HG03558 (cell line): ENCODE measurements at regions not wholly inside any gene's neighbourhood (a gene's known extent, or its start where the extent isn't known, plus 50 kb on each side); places are given as distances from the start of the nearest gene placed in this dataset.

Experiments used
- ATAC-seq: cut with Tn5 transposase; IDR thresholded peaks from one replicate; pipeline ENCODE4 v1.9.1; 2021; ENCODE audit warnings: moderate number of reproducible peaks; ENCODE audit not compliant: unreplicated experiment; ENCODE audit errors: extremely low read depth

DNA sequence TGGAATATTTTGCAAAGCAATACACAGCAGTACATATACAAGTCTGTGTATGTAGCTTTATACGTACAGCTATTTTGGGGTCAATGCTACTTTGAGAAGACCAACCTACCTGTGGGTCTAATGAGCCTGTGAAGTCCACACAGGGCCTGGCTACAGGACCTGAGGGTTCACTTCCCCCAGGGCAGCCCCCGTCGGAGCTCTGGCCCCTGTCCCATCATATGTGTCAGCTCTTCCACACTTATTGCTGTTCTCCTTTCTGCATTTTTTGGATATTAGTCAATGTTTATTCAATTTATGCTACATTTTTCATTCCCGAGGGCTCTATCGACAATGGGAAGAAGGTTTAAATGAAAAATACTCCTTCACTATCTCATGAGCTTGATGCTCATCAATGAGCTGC is 1473.6 kb downstream of the BRD1 start:
- ATAC-seq = no peak

DNA sequence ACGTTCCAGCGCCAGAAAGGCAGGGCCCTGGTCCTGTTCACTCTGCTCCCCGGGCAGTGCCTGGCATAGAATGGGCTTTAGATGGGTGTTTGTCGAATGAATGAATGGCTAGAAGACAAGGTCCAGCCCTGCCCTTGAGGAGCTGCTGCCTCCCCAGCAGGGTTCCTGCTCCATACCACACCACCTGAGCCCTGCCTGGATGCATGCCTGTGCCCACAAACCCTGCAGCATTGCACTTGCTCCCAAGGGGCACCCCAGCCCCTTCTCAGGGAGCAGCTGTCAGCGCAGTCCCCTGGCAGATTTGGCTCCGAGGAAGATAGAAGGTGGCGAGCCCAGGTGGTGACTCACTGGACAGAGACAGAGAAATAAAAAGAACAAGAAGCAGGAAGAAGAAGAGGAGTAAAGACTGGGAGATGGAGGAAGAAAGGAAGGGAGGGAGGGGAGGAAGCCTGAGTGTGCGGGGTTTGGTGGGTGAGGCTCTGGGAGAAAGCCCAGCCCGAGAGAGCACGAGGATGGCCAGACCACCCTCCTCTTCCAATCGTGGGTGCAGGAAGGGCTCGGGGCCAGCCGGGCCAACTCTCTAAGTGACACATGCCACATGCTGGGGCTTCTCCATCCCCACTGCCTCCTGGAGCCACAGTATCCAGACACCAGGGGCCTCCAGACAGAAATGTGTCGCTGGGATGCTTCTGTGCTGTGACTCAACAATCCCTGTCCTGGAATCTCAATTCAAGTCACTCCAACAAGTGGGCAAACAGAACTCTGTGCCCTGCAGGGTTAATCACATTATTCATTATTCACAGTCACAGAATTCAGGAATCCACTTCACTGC is 1474.3 kb downstream of the BRD1 start:
- no peak for ATAC-seq

DNA sequence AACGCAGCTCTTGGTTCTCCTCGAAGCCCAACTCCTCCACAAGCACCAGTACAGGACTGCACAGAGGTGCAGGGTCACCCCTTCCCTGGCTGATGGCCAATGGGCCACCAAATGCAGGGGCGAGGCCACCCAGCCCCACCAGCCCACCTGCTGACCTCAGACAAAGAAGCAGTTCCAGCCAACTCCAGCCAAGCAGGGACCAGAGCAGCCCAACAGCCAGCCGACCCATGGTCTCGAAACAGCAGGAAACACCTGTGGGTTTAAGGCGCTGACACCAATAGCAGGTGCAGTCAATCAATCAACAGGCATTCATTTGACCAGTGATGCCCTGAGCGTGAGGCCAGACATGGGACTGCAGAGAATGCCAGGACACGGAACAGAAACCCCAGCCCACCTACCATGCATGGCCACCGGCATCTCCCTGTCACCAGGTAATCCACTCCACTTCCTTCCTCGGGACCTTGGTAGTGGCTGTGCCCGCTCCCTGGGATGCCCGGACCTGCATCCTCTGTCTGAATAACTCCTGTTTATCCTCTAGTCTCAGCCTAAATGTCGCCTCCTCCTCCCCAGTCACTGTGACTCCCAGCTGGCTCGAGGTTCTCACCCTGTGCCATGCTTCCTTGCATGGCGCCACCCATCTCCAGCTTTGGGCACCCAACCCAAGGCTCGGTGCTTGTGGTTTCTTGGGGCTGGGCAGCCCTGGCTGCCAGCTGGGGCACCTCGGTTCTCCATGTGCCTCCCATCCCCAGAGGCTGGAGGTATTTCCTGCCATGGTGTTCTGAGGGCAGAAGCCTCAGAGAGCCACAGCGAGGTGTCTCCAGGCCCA is 1475.4 kb downstream of the BRD1 start:
- ATAC-seq = no peak

DNA sequence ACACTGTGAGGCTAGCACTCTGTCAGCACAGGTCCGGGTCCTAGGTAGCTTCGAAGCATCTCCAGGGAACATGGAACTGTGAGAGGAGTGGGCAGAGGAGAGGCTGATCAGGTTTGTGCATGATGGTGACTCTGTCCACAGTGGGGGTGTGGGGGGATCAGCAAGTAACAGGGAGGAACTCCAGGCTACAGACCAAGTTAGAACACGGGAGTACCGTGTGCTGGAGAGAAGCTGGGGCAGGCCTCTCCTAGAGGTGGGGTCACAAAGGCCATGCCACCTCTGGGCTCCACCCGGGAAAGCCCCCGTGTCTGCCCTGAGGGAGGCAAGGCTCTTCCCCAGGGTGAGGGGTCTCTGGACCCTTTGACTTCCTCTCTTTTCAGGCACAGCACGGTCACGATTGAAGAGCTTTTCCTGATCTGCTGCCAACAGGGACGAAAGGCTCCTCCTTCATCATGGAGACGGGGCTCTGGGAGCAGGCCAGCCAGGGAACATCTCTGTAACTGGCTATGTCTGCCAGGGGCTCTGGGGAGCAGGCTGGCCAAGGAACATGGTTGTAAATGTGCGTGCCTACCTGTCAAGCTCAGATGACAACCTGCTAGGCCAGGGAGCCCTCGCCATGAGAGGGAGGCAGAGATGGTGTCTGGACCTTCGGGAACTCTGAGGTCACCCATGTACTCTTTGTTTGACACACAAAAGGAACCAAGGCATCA is 1476.1 kb downstream of the BRD1 start:
- ATAC-seq = no peak

DNA sequence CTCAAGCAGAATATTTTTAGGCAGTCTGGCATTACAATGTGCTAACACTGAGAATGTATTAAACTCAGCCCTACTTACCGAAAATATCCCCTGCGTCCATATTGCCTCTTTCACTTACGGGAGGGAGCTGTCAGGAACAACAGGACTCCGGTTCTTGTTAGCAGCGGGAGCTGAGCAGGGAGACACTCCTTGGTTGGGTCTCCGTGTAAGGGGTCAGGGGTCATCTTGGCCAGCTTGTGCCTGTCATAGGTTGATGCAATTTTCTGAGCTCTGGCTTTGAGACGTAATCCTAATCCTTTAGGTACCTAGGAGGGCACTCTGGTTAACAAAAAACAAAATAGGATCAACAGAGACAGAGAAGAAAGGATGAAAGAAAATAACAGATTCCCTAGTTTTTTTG is 1477.2 kb downstream of the BRD1 start:
- ATAC-seq = no peak

DNA sequence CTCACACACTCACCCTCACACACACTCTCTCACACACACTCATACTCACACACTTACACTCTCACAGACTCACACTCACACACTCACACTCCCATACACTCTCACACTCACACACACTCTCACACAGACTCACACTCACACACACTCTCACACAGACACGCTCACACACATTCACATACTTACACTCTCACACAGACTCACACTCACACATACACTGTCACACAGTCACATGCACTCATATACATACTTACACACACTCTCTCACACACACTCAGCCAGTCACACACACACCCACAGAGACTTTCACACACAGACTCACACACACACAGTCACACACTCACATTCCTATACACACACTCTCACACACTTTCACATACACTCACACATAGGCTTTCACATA is 1478.8 kb downstream of the BRD1 start:
- no peak for ATAC-seq

DNA sequence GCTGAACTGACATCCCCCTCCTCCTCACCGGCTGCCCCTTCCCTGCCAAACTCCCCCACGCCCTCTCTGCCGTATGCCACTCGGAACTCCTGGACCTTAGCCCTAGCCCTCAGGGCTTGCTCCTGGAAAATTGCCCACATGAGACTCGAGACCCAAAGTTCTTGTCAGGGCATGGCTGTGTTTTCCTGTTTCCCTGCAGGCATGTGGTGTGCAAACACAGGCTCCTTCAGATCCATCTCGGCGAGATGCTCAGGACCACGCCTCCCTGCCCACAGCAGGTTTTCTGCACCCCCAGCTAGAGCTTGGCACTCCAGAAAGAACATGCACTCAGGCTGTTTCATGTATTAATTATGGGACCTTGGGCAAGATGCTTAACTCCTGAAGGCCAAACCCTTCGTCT is 1480.4 kb downstream of the BRD1 start:
- no peak for ATAC-seq

DNA sequence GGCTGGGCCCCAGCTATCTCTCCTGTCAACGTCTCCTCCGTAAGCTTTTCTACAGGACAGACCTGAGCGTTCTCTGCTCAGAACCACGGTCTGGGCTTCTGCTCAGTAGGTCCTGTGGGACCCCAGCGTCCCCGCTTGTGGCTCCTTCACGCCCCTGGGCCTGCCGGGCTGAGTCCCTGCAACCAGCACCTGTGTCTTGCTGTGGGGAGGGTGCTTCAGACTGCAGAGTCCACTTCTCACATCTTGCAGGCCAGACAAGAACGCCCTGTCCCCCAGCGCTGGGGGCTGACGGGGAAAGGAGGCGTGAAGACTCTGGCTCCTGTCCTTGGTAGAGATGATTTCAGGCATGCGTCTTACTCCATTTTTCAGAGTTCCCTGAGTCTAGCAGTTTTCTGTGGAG is 1480.8 kb downstream of the BRD1 start:
- no peak for ATAC-seq

DNA sequence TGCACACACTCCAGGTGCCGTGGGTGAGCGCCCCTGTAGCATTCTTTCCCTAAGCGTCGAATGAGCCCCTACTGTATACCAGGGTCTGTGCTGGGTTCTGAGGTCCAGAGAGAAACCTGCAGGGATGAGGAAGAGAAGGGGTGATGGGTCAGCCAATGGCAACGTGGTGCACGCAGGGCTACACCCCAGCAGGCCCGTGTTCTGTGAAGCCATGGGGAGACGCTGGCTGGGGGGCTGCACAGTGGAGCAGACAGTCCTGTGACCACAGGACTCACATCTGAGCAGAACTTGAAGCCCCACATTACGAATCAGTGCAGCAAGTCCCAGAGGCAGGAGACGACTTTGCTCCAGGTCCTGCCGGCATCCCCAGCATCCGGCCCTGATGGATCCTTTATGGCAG is 1481.4 kb downstream of the BRD1 start:
- ATAC-seq = no peak

DNA sequence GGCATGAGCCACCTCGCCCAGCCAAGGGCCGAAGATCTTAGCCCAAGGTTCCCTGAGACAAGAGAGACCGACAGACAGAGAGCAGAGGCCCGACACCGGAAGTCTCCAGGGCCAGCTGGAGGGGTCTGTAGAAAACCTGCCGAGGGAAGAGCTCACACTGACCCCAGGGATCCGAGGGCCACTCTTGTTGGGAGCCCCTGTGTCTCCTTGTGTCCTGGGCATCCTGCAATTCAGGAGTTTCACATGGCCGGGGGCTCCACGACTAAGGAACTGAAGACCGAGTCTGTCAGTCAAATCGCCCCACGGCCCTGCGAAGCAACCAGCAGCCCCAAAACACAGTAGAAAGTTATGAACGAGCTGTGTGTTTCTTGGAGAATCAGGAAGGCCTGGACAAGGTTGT is 1482.0 kb downstream of the BRD1 start:
- ATAC-seq = no peak

DNA sequence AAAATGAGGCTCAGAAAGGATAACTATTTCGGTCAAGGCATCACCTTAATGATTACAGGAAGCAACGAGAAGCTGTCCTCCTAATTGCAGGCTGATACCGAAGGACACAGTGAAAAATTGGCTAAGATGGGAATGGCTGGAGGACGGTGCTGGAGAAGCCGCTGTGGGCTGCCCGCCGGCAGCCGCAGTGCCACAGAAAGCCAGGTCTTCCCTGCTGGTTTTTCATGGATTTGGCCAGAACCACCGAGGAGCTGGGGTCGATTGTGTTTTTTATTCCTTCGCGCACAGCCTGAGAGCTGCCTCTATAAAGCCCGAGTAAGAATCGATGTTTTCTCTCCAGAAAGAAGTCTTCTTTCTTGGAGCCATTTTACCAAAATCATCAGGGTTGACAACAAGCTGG is 1484.2 kb downstream of the BRD1 start:
- no peak for ATAC-seq

DNA sequence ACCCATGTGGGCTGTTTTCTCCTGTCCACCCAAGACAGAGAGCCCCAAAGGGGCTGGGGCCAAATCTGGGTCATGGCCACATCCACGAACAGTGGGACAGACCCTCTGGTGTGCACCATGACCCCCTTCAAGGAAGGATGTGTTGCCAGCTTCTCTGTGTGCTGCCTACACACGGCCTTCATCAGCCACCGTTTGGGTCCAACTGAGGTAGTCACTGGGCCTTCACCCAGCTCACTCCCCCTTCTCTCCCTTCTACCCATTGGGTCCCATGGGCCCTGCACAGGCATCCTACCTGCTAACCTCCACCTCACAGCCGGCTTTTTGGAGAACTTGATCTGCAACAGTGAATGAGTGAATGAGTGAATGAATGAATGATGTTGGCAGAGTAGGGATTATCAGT is 1484.9 kb downstream of the BRD1 start:
- ATAC-seq = no peak

DNA sequence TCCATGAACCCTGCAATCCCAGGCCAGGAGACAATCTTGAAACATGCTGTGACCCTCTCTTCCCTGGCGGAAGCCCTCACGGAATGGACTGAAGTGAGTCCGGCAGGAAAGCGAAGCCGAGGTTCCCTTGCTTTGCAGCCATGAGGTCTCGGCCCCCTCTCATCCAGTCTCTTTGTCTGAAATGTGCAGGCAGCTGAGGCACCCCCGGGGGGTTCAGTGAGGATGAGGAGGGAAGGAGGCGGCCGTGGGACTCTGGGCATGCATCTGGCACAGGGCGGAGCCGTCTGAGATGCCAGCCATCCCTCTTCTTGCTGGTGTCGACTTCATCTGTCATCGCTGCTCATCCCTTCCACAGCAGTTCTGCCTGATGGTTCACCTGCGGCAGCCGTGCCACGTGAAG is 1485.7 kb downstream of the BRD1 start:
- no peak for ATAC-seq

DNA sequence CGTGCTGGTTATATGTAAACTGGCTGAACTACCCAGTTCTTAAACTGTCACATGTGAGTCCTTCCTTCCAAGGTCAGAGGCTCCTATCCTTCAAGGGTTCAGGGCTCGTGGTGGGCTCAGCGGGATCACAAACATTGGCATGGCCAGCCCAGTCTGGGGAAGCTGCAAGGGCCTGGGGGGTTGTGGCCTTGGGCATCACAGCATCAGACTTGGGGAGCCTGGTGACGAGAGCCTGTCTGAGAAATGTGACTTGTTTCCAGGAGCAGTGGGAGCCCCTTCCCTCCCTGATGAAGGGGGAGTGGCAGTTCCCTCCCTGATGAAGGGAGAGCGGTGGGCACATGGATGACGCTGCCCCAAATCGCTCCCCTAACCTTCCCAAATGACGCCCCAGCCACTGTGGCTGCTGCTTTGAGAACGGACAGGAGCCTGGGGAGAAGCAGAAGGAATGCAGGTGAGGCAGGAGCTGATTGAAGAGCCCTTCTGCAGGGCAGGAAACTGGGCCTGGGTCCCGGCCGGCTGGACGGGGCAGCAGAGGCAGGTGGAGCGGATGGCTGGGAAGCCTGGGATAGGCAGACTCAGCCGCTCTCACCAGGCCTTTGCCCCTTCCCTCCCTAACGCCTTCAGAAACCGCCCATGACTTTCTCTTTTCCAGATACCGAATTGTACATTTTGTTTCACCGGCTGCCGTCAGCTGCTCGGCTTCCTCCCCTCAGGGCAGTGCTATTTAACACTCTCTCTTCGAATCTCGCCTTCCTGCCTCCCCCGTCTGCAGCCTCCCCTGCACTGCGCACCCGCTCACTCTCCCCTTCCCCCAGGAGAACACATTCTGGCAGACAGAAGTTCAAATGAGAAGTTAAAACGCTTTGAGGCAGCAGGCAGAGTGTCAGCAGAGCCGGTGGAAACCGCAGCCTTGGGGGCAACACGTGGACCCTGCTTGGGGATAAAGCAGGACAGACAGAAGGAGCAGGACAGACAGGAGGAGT is 1486.7 kb downstream of the BRD1 start:
- ATAC-seq = no peak

DNA sequence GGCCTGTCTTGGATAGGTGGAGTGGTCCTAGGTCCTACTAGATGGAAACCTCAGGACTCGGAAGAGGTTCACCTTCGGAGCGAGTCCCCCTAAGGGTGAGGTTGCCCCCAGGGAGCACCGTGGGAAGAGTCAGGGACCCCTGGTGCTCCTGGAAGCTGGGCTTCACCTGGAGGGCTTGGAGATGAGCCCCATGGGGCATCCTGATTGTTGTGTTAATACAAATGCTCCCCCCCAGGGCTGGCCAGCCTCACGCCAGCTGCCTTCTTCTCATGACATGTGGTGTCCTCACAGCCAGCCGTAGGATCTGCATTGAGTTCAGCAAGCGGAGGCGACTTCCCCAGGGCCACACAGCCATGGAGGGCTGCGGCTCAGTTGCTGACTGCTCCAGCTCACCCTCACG is 1487.5 kb downstream of the BRD1 start:
- ATAC-seq = no peak

DNA sequence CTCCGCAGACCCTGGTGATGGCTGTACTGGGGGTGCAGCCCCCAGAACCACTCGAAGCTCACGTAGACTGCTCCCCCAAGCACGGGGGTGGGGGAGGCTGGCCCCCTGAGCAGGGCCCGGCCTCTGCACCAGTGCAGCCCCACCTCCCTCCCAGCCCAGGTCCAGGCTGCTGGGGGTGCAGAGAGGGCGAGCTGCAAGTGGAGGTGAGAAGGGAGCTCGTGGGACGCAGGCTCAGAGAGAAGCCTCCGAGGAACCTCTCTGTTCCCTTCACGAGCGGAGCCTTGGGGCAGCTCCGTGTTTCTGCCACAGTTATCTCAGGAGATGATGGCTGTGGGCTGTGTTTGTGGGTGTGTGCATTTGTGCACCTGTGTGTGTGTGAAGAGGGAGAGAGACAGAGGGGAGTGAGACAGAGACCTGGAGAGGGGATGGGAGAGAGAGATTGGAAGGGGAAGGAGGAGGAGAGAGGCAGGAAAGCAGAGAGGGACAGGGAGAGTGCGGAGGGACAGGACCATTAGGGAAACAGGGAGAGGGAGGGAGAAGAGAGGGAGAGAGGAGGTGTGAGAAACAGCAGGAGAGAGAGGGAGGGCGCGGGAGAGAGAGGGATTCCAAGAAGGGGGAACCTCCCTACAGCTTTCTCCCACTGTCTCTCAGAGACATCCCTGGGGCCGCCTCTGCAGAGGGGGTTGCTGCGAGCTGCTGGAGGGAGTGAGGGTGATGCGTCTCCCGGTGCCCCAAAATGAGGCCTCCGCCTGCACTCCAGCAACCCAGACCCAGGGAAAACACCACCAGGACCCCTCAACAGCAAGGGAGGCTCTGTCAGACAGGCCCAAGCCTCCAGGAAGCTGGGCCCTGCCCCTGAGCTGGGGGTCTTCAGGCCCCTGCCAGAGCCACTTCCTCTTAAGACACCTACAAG is 1488.6 kb downstream of the BRD1 start:
- no peak for ATAC-seq

DNA sequence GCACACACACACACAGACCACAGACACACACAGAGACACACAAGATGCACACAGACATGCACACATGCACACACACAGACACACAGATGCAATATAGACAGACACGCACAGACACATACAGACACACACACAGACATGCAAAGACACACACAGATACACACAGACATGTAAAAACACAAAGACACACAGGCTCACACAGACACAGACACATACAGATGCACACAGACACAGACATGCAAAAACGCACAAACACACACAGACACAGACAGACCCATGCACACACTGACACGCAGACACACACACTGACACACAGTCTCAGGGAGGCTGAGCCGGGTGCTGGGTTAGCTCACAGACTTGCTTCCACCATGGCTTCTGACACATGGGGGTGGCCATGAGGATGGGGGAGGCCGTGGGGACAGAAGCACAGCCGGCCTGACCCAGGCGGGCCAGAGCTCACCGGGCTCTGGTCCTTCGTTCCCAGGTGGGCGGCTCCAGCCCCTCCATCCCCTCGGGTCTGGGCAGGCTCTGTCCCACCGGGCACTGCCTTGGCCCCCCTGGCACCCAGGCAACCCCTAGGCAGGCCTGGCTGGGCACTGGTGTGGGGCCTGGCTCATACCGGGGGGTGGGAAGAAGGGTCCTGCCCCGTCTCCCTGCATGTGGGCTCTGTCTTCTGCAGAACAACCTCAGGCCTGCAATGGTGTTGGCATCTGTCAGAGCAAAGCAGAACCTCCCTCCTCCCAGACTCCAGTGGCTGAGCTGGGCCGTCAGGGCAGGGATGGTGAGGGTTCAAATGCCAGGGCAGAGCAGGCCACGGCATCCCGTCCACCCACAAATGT is 1489.5 kb downstream of the BRD1 start:
- ATAC-seq = no peak
